ENCODE measurements at regions not wholly inside any gene's neighbourhood (a gene's known extent, or its start where the extent isn't known, plus 50 kb on each side); places are given as distances from the start of the nearest gene placed in this dataset.
"Not testable (repeated sequence)": the region's sequence is repeated elsewhere in the genome, so short reads cannot be mapped to it uniquely, and the experiment has no call there.

GRCh38 chr11:29449281-29450074, 567.4 kb downstream of the KCNA4 start:
- TF ChIP-seq FOXK2 (IDR thresholded peaks at IDR 0.05): no peak
- no peak for TF ChIP-seq BHLHE40 (IDR thresholded peaks at IDR 0.05; ENCODE audit: borderline replicate concordance)
- TF ChIP-seq FOXA1 (IDR thresholded peaks at IDR 0.05): no peak
- TF ChIP-seq SP1 (IDR thresholded peaks at IDR 0.05): no peak
- TF ChIP-seq TARDBP (IDR thresholded peaks at IDR 0.05): no peak
- no peak for TF ChIP-seq PKNOX1 (IDR thresholded peaks at IDR 0.05)
- no peak for TF ChIP-seq SUZ12 (IDR thresholded peaks at IDR 0.05)
- no peak for TF ChIP-seq CTBP1 (IDR thresholded peaks at IDR 0.05; ENCODE audit: borderline replicate concordance)
- TF ChIP-seq NFRKB (IDR thresholded peaks at IDR 0.05): no peak
- TF ChIP-seq HDGF (IDR thresholded peaks at IDR 0.05; ENCODE audit: borderline replicate concordance): no peak
- TF ChIP-seq ZNF384 (IDR thresholded peaks at IDR 0.05): no peak
- TF ChIP-seq ARNT (IDR thresholded peaks at IDR 0.05): no peak
- ChIA-PET CTCF (no interaction called here), POLR2A (no interaction called here)
- no peak for DNase-seq (ENCODE audit: extremely low spot score)

- TF ChIP-seq ELF4 (IDR thresholded peaks at IDR 0.05): no peak
- no peak for TF ChIP-seq FOXK2 (IDR thresholded peaks at IDR 0.05)
- no peak for TF ChIP-seq CTBP1 (IDR thresholded peaks at IDR 0.05; ENCODE audit: borderline replicate concordance)
- TF ChIP-seq PKNOX1 (IDR thresholded peaks at IDR 0.05): no peak
- CTCF ChIA-PET: interaction anchor here (0.6 kb wide), 1 partner anchor 706 kb away, joined by 3 read pairs; no protein-coding TSS in a partner anchor
- DNase-seq (ENCODE audit: extremely low spot score): peak; percentile 26
- POLR2A ChIA-PET: no interaction called here
Measured at GRCh38 chr11:29448246-29448877, 568.5 kb downstream of the KCNA4 start.

GRCh38 chr11:29447821-29448220, 569.0 kb downstream of the KCNA4 start:
- POLR2A ChIA-PET: no interaction called here
- TF ChIP-seq SP1 (IDR thresholded peaks at IDR 0.05) (no peak), ELF4 (IDR thresholded peaks at IDR 0.05) (no peak), CTBP1 (IDR thresholded peaks at IDR 0.05; ENCODE audit: borderline replicate concordance) (no peak), ARNT (IDR thresholded peaks at IDR 0.05) (no peak), SUZ12 (IDR thresholded peaks at IDR 0.05) (no peak), FOXK2 (IDR thresholded peaks at IDR 0.05) (no peak), L3MBTL2 (conservative IDR thresholded peaks at IDR 0.05) (no peak), HDGF (IDR thresholded peaks at IDR 0.05; ENCODE audit: borderline replicate concordance) (no peak), FOXA1 (IDR thresholded peaks at IDR 0.05) (no peak), NFRKB (IDR thresholded peaks at IDR 0.05) (no peak), BHLHE40 (IDR thresholded peaks at IDR 0.05; ENCODE audit: borderline replicate concordance) (no peak), TARDBP (IDR thresholded peaks at IDR 0.05) (no peak)
- DNase-seq (ENCODE audit: extremely low spot score): no peak
- CTCF ChIA-PET: interaction anchor here (0.6 kb wide), 1 partner anchor 706 kb away, joined by 3 read pairs; no protein-coding TSS in a partner anchor

- CTCF ChIA-PET: interaction anchor here (1.0 kb wide), 1 partner anchor 14 kb away, joined by 3 read pairs; no protein-coding TSS in a partner anchor
- TF ChIP-seq ARNT (IDR thresholded peaks at IDR 0.05): no peak
- TF ChIP-seq L3MBTL2 (conservative IDR thresholded peaks at IDR 0.05): no peak
- TF ChIP-seq LEF1 (IDR thresholded peaks at IDR 0.05; ENCODE audit: borderline replicate concordance): no peak
- TF ChIP-seq SUZ12 (IDR thresholded peaks at IDR 0.05): no peak
- TF ChIP-seq CTBP1 (IDR thresholded peaks at IDR 0.05; ENCODE audit: borderline replicate concordance): no peak
- no peak for TF ChIP-seq HDGF (IDR thresholded peaks at IDR 0.05; ENCODE audit: borderline replicate concordance)
- no peak for TF ChIP-seq ELF4 (IDR thresholded peaks at IDR 0.05)
- TF ChIP-seq BHLHE40 (IDR thresholded peaks at IDR 0.05; ENCODE audit: borderline replicate concordance): no peak
- no peak for TF ChIP-seq NFRKB (IDR thresholded peaks at IDR 0.05)
- no peak for TF ChIP-seq FOXM1 (IDR thresholded peaks at IDR 0.05; ENCODE audit: borderline replicate concordance)
- TF ChIP-seq FOXK2 (IDR thresholded peaks at IDR 0.05): no peak
- TF ChIP-seq TARDBP (IDR thresholded peaks at IDR 0.05): no peak
- TF ChIP-seq SP1 (IDR thresholded peaks at IDR 0.05): no peak
- POLR2A ChIA-PET: no interaction called here
- no peak for DNase-seq (ENCODE audit: extremely low spot score)
Measured at GRCh38 chr11:29446132-29446531, 570.7 kb downstream of the KCNA4 start.

- POLR2A ChIA-PET; CTCF ChIA-PET; DNase-seq (ENCODE audit: extremely low spot score): not testable (repeated sequence)
Measured at GRCh38 chr11:29445191-29445590, 571.6 kb downstream of the KCNA4 start.

- TF ChIP-seq ZNF384 (IDR thresholded peaks at IDR 0.05) (no peak), CTBP1 (IDR thresholded peaks at IDR 0.05; ENCODE audit: borderline replicate concordance) (no peak), HDGF (IDR thresholded peaks at IDR 0.05; ENCODE audit: borderline replicate concordance) (no peak), PKNOX1 (IDR thresholded peaks at IDR 0.05) (no peak), L3MBTL2 (conservative IDR thresholded peaks at IDR 0.05) (no peak), NFRKB (IDR thresholded peaks at IDR 0.05) (no peak), LEF1 (IDR thresholded peaks at IDR 0.05; ENCODE audit: borderline replicate concordance) (no peak), BHLHE40 (IDR thresholded peaks at IDR 0.05; ENCODE audit: borderline replicate concordance) (no peak), SP1 (IDR thresholded peaks at IDR 0.05) (no peak), FOXK2 (IDR thresholded peaks at IDR 0.05) (no peak), ELF4 (IDR thresholded peaks at IDR 0.05) (no peak), ARNT (IDR thresholded peaks at IDR 0.05) (no peak), FOXM1 (IDR thresholded peaks at IDR 0.05; ENCODE audit: borderline replicate concordance) (no peak), SUZ12 (IDR thresholded peaks at IDR 0.05) (no peak)
- ChIA-PET CTCF (no interaction called here), POLR2A (no interaction called here)
- DNase-seq (ENCODE audit: extremely low spot score): no peak
Measured at GRCh38 chr11:29438815-29439214, 578.0 kb downstream of the KCNA4 start.
